Hippocampal formation (tissue), 2 donors: ENCODE measurements at regions not wholly inside any gene's neighbourhood (a gene's known extent, or its start where the extent isn't known, plus 50 kb on each side); places are given as distances from the start of the nearest gene placed in this dataset.
A peak's percentile ranks its signal among the peaks of the same experiment; 100 is the strongest.

ENCODE experiments used
- DNase-seq, 2 donors: peaks; one replicate each; lab custom pipeline; 2025; lab: John Stamatoyannopoulos, UW

GRCh38 chr1:229062135-229062534, 208.8 kb upstream of the RAB4A start:
- DNase-seq = no peak

- no peak for DNase-seq
Observed at GRCh38 chr1:229063154-229063773, 207.6 kb upstream of the RAB4A start.

GRCh38 chr1:229064320-229065168, 206.4 kb upstream of the RAB4A start:
- DNase-seq = peak in 1 of 2 donors; percentile 4

GRCh38 chr1:229065613-229066012, 205.3 kb upstream of the RAB4A start:
- DNase-seq = no peak

- DNase-seq = no peak
Observed at GRCh38 chr1:229066591-229066990, 204.3 kb upstream of the RAB4A start.

- DNase-seq = no peak
Observed at GRCh38 chr1:229067546-229067945, 203.4 kb upstream of the RAB4A start.

- DNase-seq = no peak
Observed at GRCh38 chr1:229068270-229068987, 202.5 kb upstream of the RAB4A start.

- DNase-seq = no peak
Observed at GRCh38 chr1:229069176-229069575, 201.7 kb upstream of the RAB4A start.

- peak; percentile 45 to 59 for DNase-seq
Observed at GRCh38 chr1:229070168-229070567, 200.7 kb upstream of the RAB4A start.

GRCh38 chr1:229073251-229073650, 197.7 kb upstream of the RAB4A start:
- DNase-seq = no peak

GRCh38 chr1:229075217-229075616, 195.7 kb upstream of the RAB4A start:
- DNase-seq = no peak

GRCh38 chr1:229075716-229076115, 195.2 kb upstream of the RAB4A start:
- no peak for DNase-seq

GRCh38 chr1:229076195-229076594, 194.7 kb upstream of the RAB4A start:
- no peak for DNase-seq

- no peak for DNase-seq
Observed at GRCh38 chr1:229079016-229079595, 191.8 kb upstream of the RAB4A start.

GRCh38 chr1:229080361-229080760, 190.6 kb upstream of the RAB4A start:
- no peak for DNase-seq

- no peak for DNase-seq
Observed at GRCh38 chr1:229085291-229085690, 185.6 kb upstream of the RAB4A start.

- no peak for DNase-seq
Observed at GRCh38 chr1:229086091-229086490, 184.8 kb upstream of the RAB4A start.

- DNase-seq = no peak
Observed at GRCh38 chr1:229086686-229087085, 184.2 kb upstream of the RAB4A start.

- no peak for DNase-seq
Observed at GRCh38 chr1:229087339-229087738, 183.6 kb upstream of the RAB4A start.

- DNase-seq = no peak
Observed at GRCh38 chr1:229087906-229088305, 183.0 kb upstream of the RAB4A start.

GRCh38 chr1:229088711-229089110, 182.2 kb upstream of the RAB4A start:
- no peak for DNase-seq

- no peak for DNase-seq
Observed at GRCh38 chr1:229089586-229090208, 181.2 kb upstream of the RAB4A start.
